GM23338 (cell line): ENCODE measurements at regions not wholly inside any gene's neighbourhood (a gene's known extent, or its start where the extent isn't known, plus 50 kb on each side); places are given as distances from the start of the nearest gene placed in this dataset.

Experiments used
- ATAC-seq: fragments of 200-7000 bp; cut with Tn5 transposase; 3 replicates; pipeline ENCODE4 v1.9.1; 2020
- DNase-seq: peaks from one replicate; pipeline ENCODE4 v3.0.0-alpha.2; 2015; ENCODE audit warnings: low spot score
- H2AFZ ChIP-seq: fragments of 200-600 bp; sonication (generic); 2 replicates; pipeline ENCODE4 v1.8.0; 2016; ENCODE audit warnings: antibody characterized with exemption, mild to moderate bottlenecking, moderate library complexity
- H3F3A ChIP-seq: fragments of 200-600 bp; sonication (generic); replicated peaks from 2 replicates; pipeline ENCODE4 v1.8.0; 2017; ENCODE audit warnings: antibody characterized with exemption, mixed run types, low read depth
- H3K27ac ChIP-seq: fragments of 200-600 bp; sonication (generic); 2 replicates; pipeline ENCODE4 v1.6.1; 2016; ENCODE audit warnings: low read depth
- H3K27me3 ChIP-seq: fragments of 200-600 bp; sonication (generic); 2 replicates; pipeline ENCODE4 v1.8.0; 2016; ENCODE audit warnings: mild to moderate bottlenecking, mixed run types, moderate library complexity; ENCODE audit not compliant: insufficient read depth
- H3K36me3 ChIP-seq: fragments of 200-600 bp; sonication (generic); 2 replicates; pipeline ENCODE4 v1.8.0; 2016; ENCODE audit warnings: mild to moderate bottlenecking; ENCODE audit not compliant: insufficient read depth
- H3K4me1 ChIP-seq: fragments of 200-600 bp; sonication (generic); 2 replicates; pipeline ENCODE4 v1.8.0; 2016; ENCODE audit warnings: mild to moderate bottlenecking, moderate library complexity; ENCODE audit not compliant: insufficient read depth
- H3K4me2 ChIP-seq: fragments of 200-600 bp; sonication (generic); 2 replicates; pipeline ENCODE4 v1.7.1; 2017; ENCODE audit warnings: mixed run types
- H3K4me3 ChIP-seq: fragments of 200-600 bp; sonication (generic); 2 replicates; pipeline ENCODE4 v1.6.1; 2016; ENCODE audit warnings: mixed run types
- H3K79me2 ChIP-seq: fragments of 200-600 bp; sonication (generic); replicated peaks from 2 replicates; pipeline ENCODE4 v1.8.0; 2017; ENCODE audit warnings: mild to moderate bottlenecking; ENCODE audit not compliant: insufficient read depth
- H3K9me2 ChIP-seq: fragments of 200-600 bp; sonication (generic); 2 replicates; pipeline ENCODE4 v1.8.0; 2017; ENCODE audit not compliant: insufficient read depth
- H4K20me1 ChIP-seq: fragments of 200-600 bp; sonication (generic); replicated peaks from 2 replicates; pipeline ENCODE4 v1.8.0; 2017; ENCODE audit warnings: mild to moderate bottlenecking; ENCODE audit not compliant: insufficient read depth
- H3K27ac Mint-ChIP-seq: 2 replicates; pipeline ENCODE4 v1.8.0; 2020; ENCODE audit warnings: inconsistent platforms, mild to moderate bottlenecking, moderate library complexity, mixed read lengths
- H3K27me3 Mint-ChIP-seq: 3 replicates; pipeline ENCODE4 v1.8.0; 2022; ENCODE audit warnings: low read depth, mild to moderate bottlenecking, moderate library complexity, mixed read lengths, inconsistent platforms; ENCODE audit not compliant: insufficient read depth, poor library complexity
- H3K36me3 Mint-ChIP-seq: 3 replicates; pipeline ENCODE4 v1.8.0; 2021; ENCODE audit warnings: low read depth, mild to moderate bottlenecking, inconsistent platforms, moderate library complexity, mixed read lengths
- H3K4me1 Mint-ChIP-seq: 3 replicates; pipeline ENCODE4 v1.8.0; 2020; ENCODE audit warnings: mild to moderate bottlenecking, inconsistent platforms, mixed read lengths
- H3K4me3 Mint-ChIP-seq: 3 replicates; pipeline ENCODE4 v1.8.0; 2021; ENCODE audit warnings: moderate library complexity, mild to moderate bottlenecking, inconsistent platforms, mixed read lengths
- H3K9me3 Mint-ChIP-seq: 3 replicates; pipeline ENCODE4 v1.8.0; 2020; ENCODE audit warnings: moderate library complexity, mild to moderate bottlenecking, inconsistent platforms, mixed read lengths
- EZH2 ChIP-seq: fragments of 200-600 bp; sonication (generic); IDR thresholded peaks from one replicate; pipeline ENCODE4 v1.8.0; 2017; ENCODE audit warnings: antibody characterized with exemption, mild to moderate bottlenecking, low read depth; ENCODE audit not compliant: unreplicated experiment
- EZH2phosphoT487 ChIP-seq: fragments of 200-600 bp; sonication (generic); IDR thresholded peaks from one replicate; pipeline ENCODE4 v1.8.1; 2018; ENCODE audit warnings: antibody characterized with exemption; ENCODE audit not compliant: unreplicated experiment
- JUNB ChIP-seq: IDR thresholded peaks from one replicate; pipeline ENCODE4 v1.6.1; 2016; ENCODE audit warnings: antibody characterized with exemption; ENCODE audit not compliant: unreplicated experiment
- NANOG ChIP-seq: IDR thresholded peaks from 2 replicates; pipeline ENCODE4 v1.6.1; 2016; ENCODE audit warnings: antibody characterized with exemption, borderline replicate concordance
- REST ChIP-seq: IDR thresholded peaks from one replicate; pipeline ENCODE4 v1.6.1; 2018; ENCODE audit warnings: antibody characterized with exemption; ENCODE audit not compliant: unreplicated experiment
- STAT1 ChIP-seq: IDR thresholded peaks from one replicate; pipeline ENCODE4 v1.6.1; 2016; ENCODE audit warnings: antibody characterized with exemption; ENCODE audit not compliant: unreplicated experiment
- ZNF331 ChIP-seq: fragments of 250-450 bp; sonication (Bioruptor Pico); IDR thresholded peaks from 2 replicates; pipeline ENCODE4 v1.5.0; 2020; ENCODE audit warnings: low read depth, mild to moderate bottlenecking, moderate library complexity
- ZNF462 ChIP-seq: fragments of 250-450 bp; sonication (Bioruptor Pico); IDR thresholded peaks from 2 replicates; pipeline ENCODE4 v1.5.0; 2020; ENCODE audit warnings: mild to moderate bottlenecking, moderate library complexity

GRCh38 chr13:69648340-69649062 is 459.1 kb upstream of the ATXN8OS start:
- Histone ChIP-seq H3K36me3 (peaks cover 7% of the 10 kb centered on the region; the same call in 1 of the 2 replicates), H4K20me1 (no peaks in the 10 kb centered on the region), H3K27me3 (no peaks in the 10 kb centered on the region), H3K27ac (no peak overlapping the region), H3K4me2 (no peak overlapping the region), H2AFZ (no peak overlapping the region), H3K4me1 (no peaks in the 10 kb centered on the region), H3F3A (no peaks in the 10 kb centered on the region), H3K79me2 (no peaks in the 10 kb centered on the region), H3K9me2 (no peaks in the 10 kb centered on the region), H3K4me3 (no peak overlapping the region)
- H3K9me3 Mint-ChIP-seq: peaks cover 18% of the 10 kb centered on the region
- H3K4me1 Mint-ChIP-seq: no peaks in the 10 kb centered on the region
- TF ChIP-seq JUNB (no peak), EZH2 (no peak), ZNF462 (CRISPR knock-in tag) (no peak), REST (no peak), ZNF331 (no peak), EZH2phosphoT487 (no peak), NANOG (no peak), STAT1 (no peak)
- no peaks in the 10 kb centered on the region for H3K27me3 Mint-ChIP-seq
- ATAC-seq (no peak), DNase-seq (no peak)
- no peak overlapping the region for H3K27ac Mint-ChIP-seq
- peaks cover 9% of the 10 kb centered on the region; the same call in 2 of the 3 replicates for H3K36me3 Mint-ChIP-seq
- H3K4me3 Mint-ChIP-seq: no peak overlapping the region
